COLO668 (cell line): ENCODE measurements at regions not wholly inside any gene's neighbourhood (a gene's known extent, or its start where the extent isn't known, plus 50 kb on each side); places are given as distances from the start of the nearest gene placed in this dataset.
A peak's percentile ranks its signal among the peaks of the same experiment; 100 is the strongest.

Experiments used
- DNase-seq: peaks from one replicate; lab custom pipeline; 2025; ENCODE audit not compliant: unreplicated experiment; lab: John Stamatoyannopoulos, UW

- DNase-seq = no peak
Observed at GRCh38 chr2:117500721-117501120, 313.8 kb upstream of the DDX18 start.

- DNase-seq = no peak
Observed at GRCh38 chr2:117502121-117502520, 312.4 kb upstream of the DDX18 start.

GRCh38 chr2:117512307-117512706 lies 302.2 kb upstream of the DDX18 start:
- no peak for DNase-seq

GRCh38 chr2:117514371-117514770 lies 300.1 kb upstream of the DDX18 start:
- no peak for DNase-seq

DNA sequence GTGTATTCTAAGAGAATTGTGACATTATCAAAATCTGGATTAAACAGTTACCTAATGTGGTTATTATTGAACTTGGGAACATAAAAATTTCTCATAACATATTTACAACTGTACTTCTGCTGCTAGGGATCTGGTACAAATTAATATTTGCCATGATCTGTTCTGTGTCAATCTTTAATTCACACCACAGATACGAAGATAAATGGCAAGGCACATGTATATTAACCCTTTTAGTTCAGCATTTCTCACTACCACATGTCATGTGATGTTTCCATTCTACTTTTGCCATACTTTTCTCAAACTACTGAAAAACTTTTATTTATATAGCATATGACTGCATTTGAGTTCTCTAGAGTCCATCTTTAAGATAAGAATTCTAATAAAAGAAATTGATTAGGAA lies 295.3 kb upstream of the DDX18 start:
- no peak for DNase-seq

DNA sequence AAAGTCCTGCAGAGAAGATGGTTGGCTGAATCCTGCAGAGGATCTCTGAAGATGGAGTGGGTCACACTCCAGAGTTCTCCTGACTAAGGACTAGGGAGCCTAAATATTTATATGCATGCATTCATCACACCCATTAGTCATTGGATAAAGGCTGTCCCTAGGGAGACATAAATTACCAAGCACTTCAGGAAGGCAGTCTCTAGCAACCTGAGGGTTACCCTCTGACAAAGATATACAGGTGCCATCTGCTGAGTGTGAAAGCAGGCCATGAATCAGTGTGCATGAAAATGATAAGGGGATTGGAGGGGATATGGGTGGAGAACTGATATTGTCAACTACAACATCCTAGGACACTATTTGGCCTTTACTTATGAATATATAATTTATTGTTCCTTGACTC lies 294.8 kb upstream of the DDX18 start:
- DNase-seq = no peak

GRCh38 chr2:117523267-117523666 lies 291.2 kb upstream of the DDX18 start:
- peak; percentile 63 for DNase-seq

DNA sequence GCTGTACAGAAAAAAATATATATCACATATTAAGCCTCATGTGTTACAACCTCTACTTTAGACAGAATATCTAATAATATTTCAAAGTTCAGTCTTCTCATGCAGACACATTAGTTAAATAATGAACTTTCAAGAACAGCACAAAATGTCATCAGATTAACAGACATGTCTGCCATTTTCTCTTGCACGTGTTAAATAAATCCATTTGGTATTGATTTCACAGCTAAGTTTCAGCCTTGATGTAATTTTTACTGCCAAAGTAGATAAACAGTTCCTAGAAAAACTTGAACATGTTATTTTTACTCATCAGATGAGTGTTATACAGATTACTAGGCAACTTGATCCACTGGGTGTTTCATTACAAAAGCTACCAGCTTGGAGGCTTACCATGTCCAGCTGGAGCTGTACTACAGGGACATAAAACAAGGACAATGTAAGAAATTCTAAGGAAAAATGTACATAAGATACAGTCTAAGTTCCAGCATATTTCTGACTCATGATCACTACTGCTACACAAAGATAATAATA lies 290.7 kb upstream of the DDX18 start:
- no peak for DNase-seq

GRCh38 chr2:117536139-117536538 lies 278.4 kb upstream of the DDX18 start:
- DNase-seq = no peak

DNA sequence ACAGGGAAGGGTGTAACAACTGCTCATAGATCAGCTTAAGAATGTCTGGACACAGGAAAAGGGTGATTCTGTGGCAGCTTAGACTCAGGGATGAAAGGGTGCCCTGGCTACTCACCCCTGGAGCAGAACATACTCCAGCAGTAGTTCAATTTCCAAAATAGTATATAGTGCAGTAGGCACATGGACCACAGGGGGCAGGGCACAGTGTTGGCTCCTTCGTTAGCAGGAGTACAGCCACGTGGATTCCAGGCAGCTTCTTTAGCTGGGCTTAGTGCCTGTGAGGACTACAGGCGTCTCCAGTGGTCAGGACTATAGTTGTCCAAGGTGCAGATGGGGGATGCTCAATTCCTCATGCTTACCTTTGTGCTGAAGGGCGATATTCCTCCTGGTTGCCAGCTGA lies 277.5 kb upstream of the DDX18 start:
- DNase-seq = no peak

DNA sequence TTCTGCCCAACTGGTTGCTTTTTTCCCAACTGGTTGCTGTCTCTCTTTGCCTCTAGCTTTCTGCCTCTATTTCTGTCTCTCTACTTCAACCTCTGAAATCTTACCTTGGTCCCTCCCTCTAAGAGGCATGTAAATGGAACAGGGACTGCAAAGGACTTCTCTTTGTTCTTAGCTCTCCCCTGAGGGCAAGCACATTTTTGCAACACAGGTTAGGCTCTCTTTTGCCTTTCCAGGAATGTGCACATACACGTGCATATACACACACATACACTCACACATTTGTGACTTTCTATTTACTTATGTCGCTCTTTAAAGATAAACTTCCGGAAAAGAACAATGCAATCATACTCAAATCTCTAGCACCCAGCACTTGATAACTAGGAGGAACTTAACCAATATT lies 262.6 kb upstream of the DDX18 start:
- no peak for DNase-seq

GRCh38 chr2:117553448-117553847 lies 261.0 kb upstream of the DDX18 start:
- no peak for DNase-seq

DNA sequence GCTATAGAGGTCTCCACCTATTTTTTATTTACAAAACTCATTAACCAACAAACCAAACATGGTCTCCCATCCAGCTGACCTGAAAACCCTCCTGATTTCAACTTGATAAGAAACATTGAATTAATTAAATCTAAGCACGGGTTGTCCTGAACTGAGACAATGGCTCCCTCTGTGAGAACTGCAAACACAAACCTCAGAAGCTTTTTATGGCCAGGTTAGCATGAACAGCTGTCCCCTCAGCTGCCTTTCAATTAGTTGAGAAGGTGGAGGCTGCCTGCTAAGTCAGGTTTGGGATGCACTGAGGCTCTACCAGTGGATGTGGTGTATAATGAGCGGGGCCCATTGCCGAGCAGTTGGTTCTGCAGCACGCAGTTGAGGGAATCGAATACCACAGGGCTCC lies 258.5 kb upstream of the DDX18 start:
- DNase-seq = no peak

GRCh38 chr2:117557626-117558025 lies 256.9 kb upstream of the DDX18 start:
- DNase-seq = no peak

DNA sequence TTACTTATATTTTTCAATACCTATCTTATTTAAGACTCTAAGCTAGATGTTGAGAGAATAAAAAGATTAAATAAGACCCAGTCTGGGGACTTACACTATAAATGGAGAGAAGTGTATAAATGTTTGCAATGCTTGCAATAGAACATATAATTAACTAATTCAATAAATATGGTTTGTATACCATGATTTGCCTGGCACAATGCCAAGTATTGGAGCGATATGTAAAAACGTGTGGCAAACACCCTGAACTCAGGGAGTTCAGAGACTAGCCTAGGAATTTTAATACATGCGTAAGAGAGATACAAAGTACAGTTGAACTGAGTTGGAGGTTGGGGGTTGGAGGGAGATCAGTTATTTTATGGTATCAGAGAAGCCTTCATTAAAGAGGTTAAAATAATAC lies 251.8 kb upstream of the DDX18 start:
- no peak for DNase-seq

GRCh38 chr2:117571590-117572349 lies 242.7 kb upstream of the DDX18 start:
- no peak for DNase-seq

DNA sequence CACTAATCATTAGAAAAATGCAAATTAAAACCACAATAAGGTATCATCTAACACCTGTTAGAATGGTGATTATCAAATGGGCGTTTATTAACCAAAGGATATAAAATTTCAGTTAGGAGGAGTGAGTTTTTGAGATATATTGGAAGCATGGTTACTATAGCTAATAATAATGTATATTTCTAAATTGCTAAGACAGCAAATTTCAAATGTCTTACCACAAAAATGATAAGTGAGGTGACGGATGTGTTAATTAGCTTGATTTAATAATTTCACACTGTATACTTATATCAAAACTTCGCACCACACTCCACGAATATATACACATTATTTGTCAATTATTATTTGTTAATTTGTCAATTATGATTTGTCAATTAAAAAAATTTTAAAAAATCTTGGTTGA lies 227.2 kb upstream of the DDX18 start:
- no peak for DNase-seq

- no peak for DNase-seq
Observed at GRCh38 chr2:117603060-117603459, 211.4 kb upstream of the DDX18 start.

- no peak for DNase-seq
Observed at GRCh38 chr2:117603567-117603966, 210.9 kb upstream of the DDX18 start.

DNA sequence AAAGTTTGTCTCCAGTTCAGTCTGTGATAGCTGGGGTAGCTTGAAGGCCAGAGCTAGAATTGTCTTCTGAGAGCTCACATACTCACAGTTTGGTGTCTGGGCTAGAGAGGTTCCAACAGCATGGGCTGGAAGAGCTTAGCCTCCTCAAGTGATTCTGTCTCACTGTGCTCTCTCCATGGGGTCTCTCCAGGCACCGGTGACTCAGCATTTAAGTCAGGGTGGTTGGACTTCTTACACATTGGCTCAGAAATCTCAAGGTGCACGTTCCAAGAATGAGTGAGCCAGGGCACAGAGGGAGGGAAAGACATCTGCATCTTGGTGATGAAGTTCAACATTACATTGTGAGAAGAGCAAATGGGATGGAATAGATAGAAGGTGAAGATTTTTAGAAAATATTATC lies 207.3 kb upstream of the DDX18 start:
- no peak for DNase-seq

DNA sequence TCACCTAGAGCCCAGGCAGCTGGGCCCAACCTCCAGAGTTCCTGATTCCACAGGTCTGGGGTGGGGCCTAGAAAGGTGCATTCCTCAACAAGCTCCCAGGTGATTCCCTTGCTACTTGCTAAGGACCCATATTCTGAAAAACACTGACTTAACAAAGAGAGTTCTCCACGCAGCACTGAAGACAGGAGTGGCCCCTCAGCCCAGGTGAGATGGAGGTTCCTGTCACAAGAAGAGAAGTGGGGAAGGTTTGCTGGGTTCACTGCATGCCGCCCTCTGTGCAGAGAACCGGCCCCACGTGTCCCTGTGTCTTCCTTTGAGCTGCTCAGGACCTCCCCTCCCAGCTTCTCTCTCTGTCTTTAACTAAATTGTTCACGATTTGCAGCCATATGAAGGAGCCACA lies 201.4 kb upstream of the DDX18 start:
- no peak for DNase-seq

- no peak for DNase-seq
Observed at GRCh38 chr2:117614296-117614695, 200.2 kb upstream of the DDX18 start.
